ENCODE measurements at regions not wholly inside any gene's neighbourhood (a gene's known extent, or its start where the extent isn't known, plus 50 kb on each side); places are given as distances from the start of the nearest gene placed in this dataset.

DNA sequence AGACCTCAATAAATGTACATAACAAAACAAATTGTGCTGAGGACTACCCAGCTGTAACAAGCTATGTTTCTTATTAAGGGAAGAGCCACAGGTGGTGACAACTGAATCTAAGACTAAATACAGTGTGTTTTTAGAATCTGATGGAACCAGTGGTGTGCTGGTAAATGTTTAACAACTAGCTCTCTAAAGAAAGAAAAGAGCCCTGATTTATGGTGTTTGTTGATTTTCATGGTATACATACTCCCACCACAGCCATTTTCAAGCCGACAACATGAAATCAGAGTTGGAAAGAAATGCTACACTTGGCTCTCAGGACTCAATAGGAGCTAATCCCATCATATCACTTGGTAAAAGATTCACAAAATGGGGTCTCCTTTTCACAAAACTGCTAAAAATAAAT lies 89.8 kb upstream of the FNDC3B start:
- no peak for TF ChIP-seq CTCF (IDR thresholded peaks at IDR 0.05)
- Histone ChIP-seq H3K27ac (no peak overlapping the region), H3K4me3 (no peak overlapping the region)
- no peak for DNase-seq (ENCODE audit: low spot score)

GRCh38 chr3:171950373-171950772 lies 89.0 kb upstream of the FNDC3B start:
- no peak for TF ChIP-seq CTCF (IDR thresholded peaks at IDR 0.05)
- Histone ChIP-seq H3K27ac (no peak overlapping the region), H3K4me3 (no peak overlapping the region)
- no peak for DNase-seq (ENCODE audit: low spot score)

DNA sequence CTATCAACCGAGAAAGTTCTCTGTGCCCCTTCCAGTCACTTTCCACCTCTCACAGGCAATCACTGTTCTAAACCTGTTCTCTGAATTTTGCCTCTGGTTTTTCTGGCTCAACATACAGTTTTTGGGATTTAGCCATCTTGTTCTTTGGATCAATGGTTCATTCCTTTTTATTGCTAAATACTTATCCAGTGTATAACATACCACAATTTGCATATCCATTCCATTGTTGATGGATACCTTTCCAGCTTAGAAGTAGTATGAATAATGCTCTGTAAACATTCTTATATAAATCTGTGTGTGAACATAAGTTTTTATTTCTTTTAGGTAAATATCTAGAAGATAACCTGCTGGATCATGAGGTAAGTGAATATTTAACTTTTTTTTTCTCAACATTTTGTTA lies 87.8 kb upstream of the FNDC3B start:
- TF ChIP-seq CTCF (IDR thresholded peaks at IDR 0.05), result no peak
- DNase-seq (ENCODE audit: low spot score), result no peak
- no peak overlapping the region for H3K4me3 ChIP-seq

DNA sequence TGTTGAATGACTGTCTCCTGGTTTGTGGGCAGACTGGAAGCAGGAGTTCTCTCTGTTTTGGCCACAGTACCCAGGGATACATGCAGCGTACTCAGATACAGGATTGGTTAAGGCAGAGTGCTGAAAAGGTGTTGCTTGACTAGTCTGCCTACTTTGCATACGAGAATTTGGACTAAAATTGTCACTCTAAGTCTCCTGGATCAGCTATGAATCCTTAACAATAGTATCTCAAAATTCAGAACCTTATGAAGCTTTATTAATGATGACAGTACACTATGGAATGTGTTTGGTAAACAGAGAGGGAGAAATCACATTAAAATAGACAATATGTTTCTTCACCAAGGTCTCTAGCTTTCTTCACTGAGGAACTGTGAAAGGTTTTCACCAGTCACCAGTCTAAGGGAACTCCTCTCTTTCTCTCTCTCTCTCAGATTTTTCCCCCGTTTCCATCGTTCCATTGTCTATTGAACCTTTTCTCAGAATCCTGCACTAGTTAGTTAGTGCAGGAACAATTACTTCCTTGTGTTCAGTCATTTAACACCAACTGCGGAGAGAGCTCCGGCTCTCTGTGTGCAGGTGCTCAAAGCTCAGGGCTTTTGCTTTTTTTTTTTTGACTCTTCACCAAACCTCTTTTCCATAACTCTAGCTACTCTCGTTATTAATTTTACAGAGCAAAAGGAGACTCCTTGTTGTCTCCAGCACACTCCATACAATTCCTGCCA lies 85.9 kb upstream of the FNDC3B start:
- Histone ChIP-seq H3K27ac (no peak overlapping the region), H3K4me3 (no peak overlapping the region)
- TF ChIP-seq CTCF (IDR thresholded peaks at IDR 0.05), result no peak
- DNase-seq (ENCODE audit: low spot score), result no peak

More for the DNA sequence above, 87.8 kb upstream of the FNDC3B start:
- no peak overlapping the region for H3K27ac ChIP-seq

GRCh38 chr3:171954690-171955383 lies 84.5 kb upstream of the FNDC3B start:
- no peak overlapping the region for H3K27ac ChIP-seq
- no peak for DNase-seq (ENCODE audit: low spot score)
- no peak for TF ChIP-seq CTCF (IDR thresholded peaks at IDR 0.05)
- no peak overlapping the region for H3K4me3 ChIP-seq

DNA sequence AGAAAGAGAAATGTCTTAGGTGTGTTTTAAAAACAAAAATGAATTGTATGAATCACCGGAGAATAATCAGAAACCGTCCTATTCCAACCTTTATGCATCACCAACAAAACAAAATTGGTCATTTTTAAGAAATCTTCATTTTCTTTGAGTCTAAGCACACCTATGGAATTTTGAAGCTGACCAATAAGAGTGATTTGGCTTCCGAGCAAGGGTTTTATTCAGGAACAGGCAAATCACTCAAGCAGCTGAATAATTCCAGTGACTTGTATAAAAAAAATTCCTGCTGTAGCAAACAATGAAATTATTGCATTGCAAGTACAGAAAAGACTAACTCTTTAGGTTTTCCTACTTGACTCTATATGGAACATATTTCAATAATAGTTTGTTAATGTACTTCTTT lies 83.8 kb upstream of the FNDC3B start:
- Histone ChIP-seq H3K4me3 (no peak overlapping the region), H3K27ac (no peak overlapping the region)
- no peak for TF ChIP-seq CTCF (IDR thresholded peaks at IDR 0.05)
- no peak for DNase-seq (ENCODE audit: low spot score)

- DNase-seq (ENCODE audit: low spot score), result no peak
- no peak overlapping the region for H3K4me3 ChIP-seq
- no peak for TF ChIP-seq CTCF (IDR thresholded peaks at IDR 0.05)
- no peak overlapping the region for H3K27ac ChIP-seq
Measured at GRCh38 chr3:171956181-171956683, 83.1 kb upstream of the FNDC3B start.
